H1 (cell line): ENCODE measurements at regions not wholly inside any gene's neighbourhood (a gene's known extent, or its start where the extent isn't known, plus 50 kb on each side); places are given as distances from the start of the nearest gene placed in this dataset.

Source experiments
- CTCF ChIA-PET: fragments of 300-600 bp; sonication (Branson Sonifier 250); formaldehyde crosslinking; loops from one replicate; lab custom pipeline; 2021; ENCODE audit not compliant: partially characterized antibody; lab: Charles Lee
- POLR2A ChIA-PET: fragments of 300-600 bp; sonication (Branson Sonifier 250); formaldehyde crosslinking; loops from one replicate; lab custom pipeline; 2021; ENCODE audit warnings: inconsistent platforms; ENCODE audit not compliant: partially characterized antibody; lab: Charles Lee
- DNase-seq, 2 experiments: peaks; one replicate each; pipeline versions ENCODE4 v3.0.0 to v3.0.0-alpha.2; 2010 to 2022; ENCODE audit warnings: low spot score in 2 of 2, low read depth in 1 of 2, mixed read lengths in 1 of 2
- FAIRE-seq: peaks from 2 replicates; lab custom pipeline; 2011; peaks lifted over from hg19 to GRCh38; lab: Jason Lieb, UNC
- H2AFZ ChIP-seq: 2 replicates; pipeline ENCODE4 v1.8.1; 2012; ENCODE audit warnings: low read length, inconsistent platforms
- H2AK5ac ChIP-seq: 2 replicates; pipeline ENCODE4 v1.6.1; 2013; ENCODE audit warnings: low read depth, low read length
- H2BK120ac ChIP-seq: replicated peaks from 2 replicates; pipeline ENCODE3; 2013; ENCODE audit warnings: low read depth, low read length, inconsistent platforms
- H2BK12ac ChIP-seq: 2 replicates; pipeline ENCODE4 v1.6.1; 2013; ENCODE audit warnings: low read depth, low read length
- H2BK15ac ChIP-seq: 2 replicates; pipeline ENCODE4 v1.6.1; 2013; ENCODE audit warnings: low read length
- H2BK20ac ChIP-seq: 2 replicates; pipeline ENCODE4 v1.6.1; 2013; ENCODE audit warnings: low read length
- H2BK5ac ChIP-seq: 2 replicates; pipeline ENCODE4 v1.6.1; 2013; ENCODE audit warnings: low read depth, low read length
- H3K14ac ChIP-seq: 2 replicates; pipeline ENCODE4 v1.6.1; 2013; ENCODE audit warnings: inconsistent platforms; ENCODE audit not compliant: insufficient read length
- H3K18ac ChIP-seq: 2 replicates; pipeline ENCODE4 v1.6.1; 2013; ENCODE audit warnings: low read length; ENCODE audit errors: extremely low read depth
- H3K23ac ChIP-seq: 2 replicates; pipeline ENCODE4 v1.6.1; 2013; ENCODE audit warnings: inconsistent platforms; ENCODE audit not compliant: insufficient read length
- H3K23me2 ChIP-seq: 2 replicates; pipeline ENCODE4 v1.6.1; 2013; ENCODE audit warnings: low read depth, low read length
- H3K27ac ChIP-seq: 2 replicates; pipeline ENCODE4 v1.6.1; 2011; ENCODE audit warnings: low read depth, low read length, inconsistent platforms
- H3K27me3 ChIP-seq, 4 experiments: replicated peaks in 1 of 4; 1 replicate in 1 of 4; 2 replicates in 3 of 4; pipeline versions ENCODE4 v1.6.1 to v1.8.1; 2011 to 2013; ENCODE audit warnings: low read length in 3 of 4, mild to moderate bottlenecking in 3 of 4, inconsistent platforms in 2 of 4, mixed read lengths in 2 of 4, moderate library complexity in 1 of 4; ENCODE audit not compliant: control insufficient read depth in 3 of 4, insufficient read depth in 3 of 4; ENCODE audit errors: extremely low read depth in 1 of 4
- H3K36me3 ChIP-seq, 4 experiments: 2 replicates each; pipeline versions ENCODE4 v1.6.1 to v1.8.1; 2011 to 2013; ENCODE audit warnings: mild to moderate bottlenecking in 4 of 4, low read length in 3 of 4, moderate library complexity in 2 of 4, control low read depth in 1 of 4, inconsistent platforms in 1 of 4; ENCODE audit not compliant: insufficient read depth in 4 of 4, control insufficient read depth in 2 of 4
- H3K4ac ChIP-seq: replicated peaks from 2 replicates; pipeline ENCODE3; 2013; ENCODE audit warnings: low read length, low read depth, mixed read lengths, inconsistent platforms; ENCODE audit not compliant: insufficient read length
- H3K4me1 ChIP-seq, 4 experiments: replicated peaks in 1 of 4; 1 replicate in 1 of 4; 2 replicates in 3 of 4; pipeline versions ENCODE4 v1.6.1 to v1.8.1; 2011 to 2013; ENCODE audit warnings: low read length in 3 of 4, inconsistent platforms in 2 of 4, mixed read lengths in 1 of 4; ENCODE audit not compliant: insufficient read depth in 4 of 4, control insufficient read depth in 3 of 4
- H3K4me2 ChIP-seq, 2 experiments: 2 replicates each; pipeline versions ENCODE4 v1.6.1 to v1.8.1; 2011 to 2013; ENCODE audit warnings: low read depth in 2 of 2, low read length in 2 of 2, control low read depth in 1 of 2, inconsistent platforms in 1 of 2, mild to moderate bottlenecking in 1 of 2; ENCODE audit not compliant: insufficient read depth in 1 of 2
- H3K4me3 ChIP-seq, 4 experiments: fragments of 200-600, 300-600 bp in 1 of 4; sonication (generic), shearing (Covaris generic), sonication (Bioruptor Twin) in 1 of 4; 2 replicates each; pipeline versions ENCODE4 v1.5.1 to v1.8.1; 2011 to 2016; ENCODE audit warnings: low read length in 4 of 4, low read depth in 3 of 4, control low read depth in 2 of 4, inconsistent platforms in 2 of 4, mild to moderate bottlenecking in 2 of 4, mixed read lengths in 1 of 4, moderate library complexity in 1 of 4; ENCODE audit not compliant: insufficient read depth in 2 of 4; ENCODE audit errors: extremely low read depth in 1 of 4
- H3K56ac ChIP-seq: replicated peaks from 2 replicates; pipeline ENCODE3; 2013; ENCODE audit warnings: low read depth, mild to moderate bottlenecking, mixed read lengths, low read length, inconsistent platforms; ENCODE audit not compliant: insufficient read length
- H3K79me1 ChIP-seq: 2 replicates; pipeline ENCODE4 v1.6.1; 2013; ENCODE audit warnings: low read depth, low read length, control low read depth
- H3K79me2 ChIP-seq, 2 experiments: 2 replicates each; pipeline versions ENCODE4 v1.6.1 to v1.8.1; 2012 to 2013; ENCODE audit warnings: low read length in 2 of 2, mild to moderate bottlenecking in 2 of 2, inconsistent platforms in 1 of 2; ENCODE audit not compliant: insufficient read depth in 2 of 2, control insufficient read depth in 1 of 2
- H3K9ac ChIP-seq, 4 experiments: replicated peaks in 1 of 4; 1 replicate in 1 of 4; 2 replicates in 3 of 4; pipeline versions ENCODE4 v1.6.1 to v1.8.1; 2011 to 2013; ENCODE audit warnings: low read depth in 3 of 4, low read length in 3 of 4, control low read depth in 2 of 4, mild to moderate bottlenecking in 2 of 4, moderate library complexity in 2 of 4, inconsistent platforms in 1 of 4; ENCODE audit errors: extremely low read depth in 1 of 4
- H3K9me3 ChIP-seq, 2 experiments: 2 replicates each; pipeline versions ENCODE4 v1.6.1 to v1.8.1; 2012 to 2013; ENCODE audit warnings: mild to moderate bottlenecking in 2 of 2, moderate library complexity in 2 of 2, control low read depth in 1 of 2, inconsistent platforms in 1 of 2, low read depth in 1 of 2, low read length in 1 of 2, mixed read lengths in 1 of 2; ENCODE audit not compliant: insufficient read depth in 2 of 2
- H4K20me1 ChIP-seq, 2 experiments: replicated peaks in 1 of 2; 2 replicates each; pipeline versions ENCODE3 to v1.8.1; 2011 to 2013; ENCODE audit warnings: inconsistent platforms in 2 of 2, low read length in 2 of 2, mild to moderate bottlenecking in 1 of 2; ENCODE audit not compliant: insufficient read depth in 2 of 2, control insufficient read depth in 1 of 2
- H4K5ac ChIP-seq: 2 replicates; pipeline ENCODE4 v1.6.1; 2013; ENCODE audit warnings: low read length, low read depth, mixed read lengths, inconsistent platforms; ENCODE audit not compliant: insufficient read length
- H4K8ac ChIP-seq: 2 replicates; pipeline ENCODE4 v1.8.0; 2013; ENCODE audit warnings: mild to moderate bottlenecking, moderate library complexity, low read length, inconsistent platforms; ENCODE audit not compliant: insufficient read depth; ENCODE audit errors: extremely low read depth
- H4K91ac ChIP-seq: replicated peaks from 2 replicates; pipeline ENCODE3; 2013; ENCODE audit warnings: low read length, mixed read lengths, inconsistent platforms; ENCODE audit not compliant: insufficient read length
- BACH1 ChIP-seq: IDR thresholded peaks from 2 replicates; pipeline ENCODE4 v1.6.1; 2012; ENCODE audit warnings: low read length, improper control_type of control experiment
- CBX5 ChIP-seq: fragments of 300-800, 300-1000 bp; sonication (generic); IDR thresholded peaks from 2 replicates; pipeline ENCODE4 v1.7.1; 2016; ENCODE audit warnings: antibody characterized with exemption, low read length, low read depth
- CEBPB ChIP-seq: IDR thresholded peaks from 2 replicates; pipeline ENCODE4 v1.6.1; 2012; ENCODE audit warnings: low read depth, low read length
- EP300 ChIP-seq, 2 experiments: IDR thresholded peaks; 1 replicate in 1 of 2; 2 replicates in 1 of 2; pipeline ENCODE4 v1.6.1; 2011 to 2012; ENCODE audit warnings: low read depth in 2 of 2, low read length in 2 of 2, mild to moderate bottlenecking in 2 of 2, borderline replicate concordance in 1 of 2, inconsistent platforms in 1 of 2, moderate library complexity in 1 of 2
- FOSL1 ChIP-seq: IDR thresholded peaks from 2 replicates; pipeline ENCODE4 v1.6.1; 2011; ENCODE audit warnings: mild to moderate bottlenecking, low read depth, low read length, moderate library complexity; ENCODE audit not compliant: insufficient read depth
- KDM4A ChIP-seq: IDR thresholded peaks from one replicate; pipeline ENCODE4 v1.7.1; 2012; ENCODE audit warnings: low read depth, mild to moderate bottlenecking, moderate library complexity, low read length, inconsistent platforms; ENCODE audit not compliant: severe bottlenecking
- POLR2A ChIP-seq, 2 experiments: IDR thresholded peaks; 1 replicate in 1 of 2; 2 replicates in 1 of 2; pipeline ENCODE4 v1.6.1; 2011; ENCODE audit warnings: low read depth in 2 of 2, low read length in 2 of 2, mild to moderate bottlenecking in 2 of 2; ENCODE audit errors: control extremely low read depth in 1 of 2
- SP2 ChIP-seq: IDR thresholded peaks from 2 replicates; pipeline ENCODE4 v1.6.1; 2012; ENCODE audit warnings: mild to moderate bottlenecking, low read length, inconsistent platforms
- TAF1 ChIP-seq: IDR thresholded peaks from 2 replicates; pipeline ENCODE4 v1.6.1; 2011; ENCODE audit warnings: mild to moderate bottlenecking, low read depth, low read length
- TEAD4 ChIP-seq: IDR thresholded peaks from 2 replicates; pipeline ENCODE4 v1.6.1; 2012; ENCODE audit warnings: low read depth, low read length, inconsistent platforms, mixed read lengths
- ZNF274 ChIP-seq: IDR thresholded peaks from 2 replicates; pipeline ENCODE4 v1.7.0; 2012; ENCODE audit warnings: low read length, borderline replicate concordance; ENCODE audit errors: extremely low read depth
- WGBS, 2 experiments: shearing (Covaris generic) in 1 of 2; methylation state at CpG; one replicate each; pipeline versions ENCODE4 v1.1.6 to v1.1.7; 2013 to 2015; ENCODE audit warnings: low lambda C conversion rate in 2 of 2, mixed read lengths in 2 of 2, inconsistent platforms in 1 of 2, low coverage in 1 of 2, missing lambda C conversion rate in 1 of 2; ENCODE audit not compliant: insufficient replicate concordance in 2 of 2, insufficient coverage in 1 of 2, insufficient read length in 1 of 2; ENCODE audit errors: extremely low coverage in 1 of 2, missing lambda C conversion rate in 1 of 2; 5-methylcytosine and 5-hydroxymethylcytosine counted together
- TF ChIP-seq, protein P1 (sequence below), 3 experiments: IDR thresholded peaks; 1 replicate in 2 of 3; 2 replicates in 1 of 3; pipeline versions ENCODE4 v1.5.1 to v1.6.1; 2011; ENCODE audit warnings: low read length in 3 of 3, mild to moderate bottlenecking in 3 of 3, inconsistent platforms in 2 of 3, low read depth in 1 of 3, moderate library complexity in 1 of 3; ENCODE audit not compliant: insufficient read depth in 1 of 3; ENCODE audit errors: control extremely low read depth in 1 of 3
- TF ChIP-seq, protein P2 (sequence below): IDR thresholded peaks from 2 replicates; pipeline ENCODE4 v1.6.1; 2011; ENCODE audit warnings: low read depth, mild to moderate bottlenecking, low read length; ENCODE audit not compliant: insufficient read depth

GRCh38 chr16:9280069-9280466, 188.6 kb downstream of the HAPSTR1 start:
- no peaks in the 10 kb centered on the region for H4K20me1 ChIP-seq
- no peaks in the 10 kb centered on the region for H3K9me3 ChIP-seq
- no peak overlapping the region for H2BK5ac ChIP-seq
- H3K4me3 ChIP-seq, result no peak overlapping the region
- no peak for FAIRE-seq
- no peaks in the 10 kb centered on the region for H3K79me2 ChIP-seq
- POLR2A ChIA-PET, result no interaction called here
- no peak overlapping the region for H3K14ac ChIP-seq
- no peak overlapping the region for H3K18ac ChIP-seq
- 91% methylated on average over 3 of the region's 3 CpGs; no CpG with 5 or more reads in 1 of the 2 experiments for WGBS, 2 experiments
- no peak overlapping the region for H2BK120ac ChIP-seq
- no peaks in the 10 kb centered on the region for H3K27me3 ChIP-seq
- H2AK5ac ChIP-seq, result no peak overlapping the region
- CTCF ChIA-PET, result interaction anchor here (0.6 to 5.2 kb wide), 4 partner anchors 10 to 303 kb away, joined by 3 to 47 read pairs (median 4); no protein-coding TSS in a partner anchor
- H3K27ac ChIP-seq, result no peak overlapping the region
- no peak overlapping the region for H3K56ac ChIP-seq
- H4K8ac ChIP-seq, result no peak overlapping the region
- no peak overlapping the region for H3K9ac ChIP-seq
- H3K4me2 ChIP-seq, result no peak overlapping the region
- H2BK15ac ChIP-seq, result no peak overlapping the region
- H3K79me1 ChIP-seq, result no peaks in the 10 kb centered on the region
- no peak overlapping the region for H4K91ac ChIP-seq
- H2BK20ac ChIP-seq, result no peak overlapping the region
- H3K36me3 ChIP-seq, result no peaks in the 10 kb centered on the region
- DNase-seq, result no peak
- no peaks in the 10 kb centered on the region for H3K23me2 ChIP-seq
- H3K4me1 ChIP-seq, result no peaks in the 10 kb centered on the region; a peak in 1 of 7 replicates
- no peak overlapping the region for H4K5ac ChIP-seq
- no peak overlapping the region for H3K23ac ChIP-seq
- no peak overlapping the region for H2AFZ ChIP-seq
- no peak overlapping the region for H2BK12ac ChIP-seq
- no peak overlapping the region for H3K4ac ChIP-seq
- no peak for TF ChIP-seq POLR2A (IDR thresholded peaks at IDR 0.05; ENCODE audit: control extremely low read depth in 1 of 2, low read depth in 2 of 2, low read length in 2 of 2)
- TF ChIP-seq, protein P1, sequence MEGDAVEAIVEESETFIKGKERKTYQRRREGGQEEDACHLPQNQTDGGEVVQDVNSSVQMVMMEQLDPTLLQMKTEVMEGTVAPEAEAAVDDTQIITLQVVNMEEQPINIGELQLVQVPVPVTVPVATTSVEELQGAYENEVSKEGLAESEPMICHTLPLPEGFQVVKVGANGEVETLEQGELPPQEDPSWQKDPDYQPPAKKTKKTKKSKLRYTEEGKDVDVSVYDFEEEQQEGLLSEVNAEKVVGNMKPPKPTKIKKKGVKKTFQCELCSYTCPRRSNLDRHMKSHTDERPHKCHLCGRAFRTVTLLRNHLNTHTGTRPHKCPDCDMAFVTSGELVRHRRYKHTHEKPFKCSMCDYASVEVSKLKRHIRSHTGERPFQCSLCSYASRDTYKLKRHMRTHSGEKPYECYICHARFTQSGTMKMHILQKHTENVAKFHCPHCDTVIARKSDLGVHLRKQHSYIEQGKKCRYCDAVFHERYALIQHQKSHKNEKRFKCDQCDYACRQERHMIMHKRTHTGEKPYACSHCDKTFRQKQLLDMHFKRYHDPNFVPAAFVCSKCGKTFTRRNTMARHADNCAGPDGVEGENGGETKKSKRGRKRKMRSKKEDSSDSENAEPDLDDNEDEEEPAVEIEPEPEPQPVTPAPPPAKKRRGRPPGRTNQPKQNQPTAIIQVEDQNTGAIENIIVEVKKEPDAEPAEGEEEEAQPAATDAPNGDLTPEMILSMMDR (IDR thresholded peaks at IDR 0.05; ENCODE audit: control extremely low read depth in 1 of 3, insufficient read depth in 1 of 3, low read depth in 1 of 3, low read length in 3 of 3), result no peak
- TF ChIP-seq SP2, result no peak
- TF ChIP-seq EP300 (IDR thresholded peaks at IDR 0.05; ENCODE audit: borderline replicate concordance in 1 of 2, low read depth in 2 of 2, low read length in 2 of 2), result no peak
- TF ChIP-seq BACH1, result no peak
- no peak for TF ChIP-seq ZNF274
- no peak for TF ChIP-seq CEBPB
- no peak for TF ChIP-seq TAF1
- TF ChIP-seq FOSL1, result no peak
- no peak for TF ChIP-seq TEAD4
- TF ChIP-seq CBX5, result no peak
- TF ChIP-seq, protein P2, sequence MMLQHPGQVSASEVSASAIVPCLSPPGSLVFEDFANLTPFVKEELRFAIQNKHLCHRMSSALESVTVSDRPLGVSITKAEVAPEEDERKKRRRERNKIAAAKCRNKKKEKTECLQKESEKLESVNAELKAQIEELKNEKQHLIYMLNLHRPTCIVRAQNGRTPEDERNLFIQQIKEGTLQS, result no peak
- TF ChIP-seq KDM4A, result no peak
